ENCODE measurements at regions not wholly inside any gene's neighbourhood (a gene's known extent, or its start where the extent isn't known, plus 50 kb on each side); places are given as distances from the start of the nearest gene placed in this dataset.

GRCh38 chr18:55878224-55878623 lies 290.2 kb upstream of the TCF4 start:
- no peak overlapping the region for H3K27ac ChIP-seq
- DNase-seq: no peak
- no peak overlapping the region for H3K4me3 ChIP-seq
- no peaks in the 10 kb centered on the region for H3K4me1 ChIP-seq
- H3K27me3 ChIP-seq: no peaks in the 10 kb centered on the region
- 43 to 69% methylated on average over 1 of the region's 1 CpG for WGBS, 2 donors
- intact Hi-C loops (cut with DNase I): no loop called here
- no peaks in the 10 kb centered on the region for H3K9me3 ChIP-seq
- no peak for TF ChIP-seq POLR2AphosphoS5 (IDR thresholded peaks at IDR 0.05)
- no peak for TF ChIP-seq CTCF (IDR thresholded peaks at IDR 0.05)
- TF ChIP-seq EP300 (IDR thresholded peaks at IDR 0.05): no peak
- no peaks in the 10 kb centered on the region for H3K36me3 ChIP-seq

- H3K27ac ChIP-seq: no peak overlapping the region
- H3K36me3 ChIP-seq: no peaks in the 10 kb centered on the region
- 92 to 96% methylated on average over 1 of the region's 1 CpG for WGBS, 2 donors
- H3K27me3 ChIP-seq: no peaks in the 10 kb centered on the region
- no peak for DNase-seq
- TF ChIP-seq EP300 (IDR thresholded peaks at IDR 0.05): no peak
- no peak for TF ChIP-seq POLR2AphosphoS5 (IDR thresholded peaks at IDR 0.05)
- TF ChIP-seq CTCF (IDR thresholded peaks at IDR 0.05): no peak
- TF ChIP-seq POLR2A (IDR thresholded peaks at IDR 0.05): no peak
- no peak overlapping the region for H3K4me3 ChIP-seq
- no peaks in the 10 kb centered on the region for H3K4me1 ChIP-seq
- intact Hi-C loops (cut with DNase I): no loop called here
- no peaks in the 10 kb centered on the region for H3K9me3 ChIP-seq
These were observed 289.3 kb upstream of the TCF4 start for GRCh38 chr18:55877321-55877720.

- no peaks in the 10 kb centered on the region for H3K36me3 ChIP-seq
- H3K4me1 ChIP-seq: no peaks in the 10 kb centered on the region
- WGBS, 2 donors: 84 to 87% methylated on average over 2 of the region's 2 CpGs
- no peak overlapping the region for H3K4me3 ChIP-seq
- no peaks in the 10 kb centered on the region for H3K27me3 ChIP-seq
- TF ChIP-seq EP300 (IDR thresholded peaks at IDR 0.05) (no peak), CTCF (IDR thresholded peaks at IDR 0.05) (no peak), POLR2A (IDR thresholded peaks at IDR 0.05) (no peak), POLR2AphosphoS5 (IDR thresholded peaks at IDR 0.05) (no peak)
- H3K9me3 ChIP-seq: no peaks in the 10 kb centered on the region
- no peak overlapping the region for H3K27ac ChIP-seq
- intact Hi-C loops (cut with DNase I): no loop called here
- no peak for DNase-seq
These were observed 288.3 kb upstream of the TCF4 start for GRCh38 chr18:55876254-55876653.

- no peaks in the 10 kb centered on the region for H3K36me3 ChIP-seq
- no peaks in the 10 kb centered on the region for H3K4me1 ChIP-seq
- no peaks in the 10 kb centered on the region for H3K27me3 ChIP-seq
- intact Hi-C loops (cut with DNase I): no loop called here
- no peak for TF ChIP-seq POLR2A (IDR thresholded peaks at IDR 0.05)
- H3K4me3 ChIP-seq: no peak overlapping the region
- 48 to 64% methylated on average over 3 of the region's 3 CpGs for WGBS, 2 donors
- no peak for DNase-seq
- H3K9me3 ChIP-seq: no peaks in the 10 kb centered on the region
- no peak overlapping the region for H3K27ac ChIP-seq
These were observed 287.4 kb upstream of the TCF4 start for GRCh38 chr18:55875371-55875901.

GRCh38 chr18:55869556-55870501 lies 281.8 kb upstream of the TCF4 start:
- Histone ChIP-seq H3K9me3 (no peaks in the 10 kb centered on the region), H3K4me3 (no peak overlapping the region), H3K4me1 (no peaks in the 10 kb centered on the region), H3K27ac (peak overlapping the region in 1 of 4 donors; percentile 39), H3K36me3 (no peaks in the 10 kb centered on the region), H3K27me3 (no peaks in the 10 kb centered on the region)
- 74 to 76% methylated on average over 7 of the region's 7 CpGs for WGBS, 2 donors
- TF ChIP-seq CTCF (IDR thresholded peaks at IDR 0.05): no peak
- TF ChIP-seq POLR2A (IDR thresholded peaks at IDR 0.05): no peak
- TF ChIP-seq EP300 (IDR thresholded peaks at IDR 0.05): no peak
- no peak for TF ChIP-seq POLR2AphosphoS5 (IDR thresholded peaks at IDR 0.05)
- peak; percentile 77 for DNase-seq
- intact Hi-C loops (cut with DNase I): loop anchor here (10.0 kb wide), 1 partner anchor 465 kb away; no protein-coding TSS in a partner anchor

All from sigmoid colon (tissue), 6 donors.